Spleen (tissue), 7 donors: ENCODE measurements at regions not wholly inside any gene's neighbourhood (a gene's known extent, or its start where the extent isn't known, plus 50 kb on each side); places are given as distances from the start of the nearest gene placed in this dataset.

Experiments
- POLR2A ChIP-seq, 3 donors: fragments of 450-650 bp; IDR thresholded peaks; one replicate each; pipeline ENCODE4 v1.5.1; 2017; ENCODE audit warnings: antibody characterized with exemption in 3 of 3, mild to moderate bottlenecking in 1 of 3
- TF ChIP-seq, protein P1 (sequence below), 11 experiments: fragments of 200-600 bp in 7 of 11; fragments of 450-650 bp in 4 of 11; sonication (generic) in 4 of 11; IDR thresholded peaks in 8 of 11; conservative IDR thresholded peaks in 3 of 11; 1 replicate in 7 of 11; 2 replicates in 4 of 11; pipeline versions ENCODE4 v1.4.0 to v1.8.0; 2016 to 2021; ENCODE audit warnings: antibody characterized with exemption in 11 of 11, inconsistent platforms in 4 of 11, mild to moderate bottlenecking in 1 of 11
- donor health status: DM: no; HTN: no; CAD: no; lungs with moderate emphysema.
- donor health status: DM: no; HTN: no; CAD: no.
- donor health status: DM: no; HTN: no; CAD: no.

DNA sequence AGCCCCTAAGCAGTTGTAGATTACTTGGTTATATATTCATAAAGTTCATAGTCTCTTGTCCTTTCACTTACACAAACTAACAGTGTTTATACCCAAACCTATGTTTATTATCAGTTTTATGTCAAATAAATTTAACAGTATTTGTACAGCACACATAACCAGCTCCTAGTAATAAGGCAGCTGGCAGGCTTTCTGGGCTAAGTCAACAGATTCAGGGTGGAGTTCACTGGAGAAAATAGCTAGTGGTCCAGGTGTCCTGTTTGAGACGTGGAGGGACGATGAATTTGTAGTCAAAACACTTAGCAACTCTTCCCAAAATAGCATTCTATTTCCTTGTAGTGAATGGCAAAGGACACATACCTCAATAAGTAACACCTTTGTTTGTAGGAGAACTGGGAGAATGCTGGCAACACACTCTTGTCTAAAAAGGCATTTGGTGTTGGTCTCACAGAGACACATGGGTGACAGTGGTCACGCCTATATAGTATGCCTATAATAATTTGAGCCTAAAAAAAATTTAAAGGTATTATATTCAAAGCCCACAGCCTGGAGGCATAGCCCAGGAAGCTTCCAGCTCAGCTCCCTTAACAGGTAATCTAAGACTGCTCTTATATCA, 156.4 kb upstream of the CARMIL1 start:
- TF ChIP-seq POLR2A (IDR thresholded peaks at IDR 0.05), result no peak
- TF ChIP-seq, protein P1, sequence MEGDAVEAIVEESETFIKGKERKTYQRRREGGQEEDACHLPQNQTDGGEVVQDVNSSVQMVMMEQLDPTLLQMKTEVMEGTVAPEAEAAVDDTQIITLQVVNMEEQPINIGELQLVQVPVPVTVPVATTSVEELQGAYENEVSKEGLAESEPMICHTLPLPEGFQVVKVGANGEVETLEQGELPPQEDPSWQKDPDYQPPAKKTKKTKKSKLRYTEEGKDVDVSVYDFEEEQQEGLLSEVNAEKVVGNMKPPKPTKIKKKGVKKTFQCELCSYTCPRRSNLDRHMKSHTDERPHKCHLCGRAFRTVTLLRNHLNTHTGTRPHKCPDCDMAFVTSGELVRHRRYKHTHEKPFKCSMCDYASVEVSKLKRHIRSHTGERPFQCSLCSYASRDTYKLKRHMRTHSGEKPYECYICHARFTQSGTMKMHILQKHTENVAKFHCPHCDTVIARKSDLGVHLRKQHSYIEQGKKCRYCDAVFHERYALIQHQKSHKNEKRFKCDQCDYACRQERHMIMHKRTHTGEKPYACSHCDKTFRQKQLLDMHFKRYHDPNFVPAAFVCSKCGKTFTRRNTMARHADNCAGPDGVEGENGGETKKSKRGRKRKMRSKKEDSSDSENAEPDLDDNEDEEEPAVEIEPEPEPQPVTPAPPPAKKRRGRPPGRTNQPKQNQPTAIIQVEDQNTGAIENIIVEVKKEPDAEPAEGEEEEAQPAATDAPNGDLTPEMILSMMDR (IDR thresholded peaks at IDR 0.05 in 8 of 11, conservative IDR thresholded peaks at IDR 0.05 in 3 of 11), result no peak
